GM12874 (cell line): ENCODE measurements at regions not wholly inside any gene's neighbourhood (a gene's known extent, or its start where the extent isn't known, plus 50 kb on each side); places are given as distances from the start of the nearest gene placed in this dataset.
A peak's percentile ranks its signal among the peaks of the same experiment; 100 is the strongest.

ENCODE experiments used
- CTCF ChIP-seq: IDR thresholded peaks from 2 replicates; pipeline ENCODE4 v1.5.1; 2011; ENCODE audit warnings: low read depth, mild to moderate bottlenecking, control low read depth, low read length, moderate library complexity; ENCODE audit not compliant: insufficient read depth

GRCh38 chrX:51437521-51437920 is 58.9 kb downstream of the NUDT11 start:
- TF ChIP-seq CTCF, result no peak

GRCh38 chrX:51435101-51435500 is 61.3 kb downstream of the NUDT11 start:
- no peak for TF ChIP-seq CTCF

- TF ChIP-seq CTCF, result no peak
These were observed 74.3 kb downstream of the NUDT11 start for GRCh38 chrX:51421972-51422597.

GRCh38 chrX:51420610-51421009 is 75.8 kb downstream of the NUDT11 start:
- peak; percentile 39 for TF ChIP-seq CTCF

- no peak for TF ChIP-seq CTCF
These were observed 75.8 kb downstream of the NUDT10 start for GRCh38 chrX:51408462-51408861.

GRCh38 chrX:51407520-51408409 is 75.1 kb downstream of the NUDT10 start:
- no peak for TF ChIP-seq CTCF

- TF ChIP-seq CTCF, result no peak
These were observed 74.3 kb downstream of the NUDT10 start for GRCh38 chrX:51406688-51407519.
